ENCODE measurements at regions not wholly inside any gene's neighbourhood (a gene's known extent, or its start where the extent isn't known, plus 50 kb on each side); places are given as distances from the start of the nearest gene placed in this dataset.

DNA sequence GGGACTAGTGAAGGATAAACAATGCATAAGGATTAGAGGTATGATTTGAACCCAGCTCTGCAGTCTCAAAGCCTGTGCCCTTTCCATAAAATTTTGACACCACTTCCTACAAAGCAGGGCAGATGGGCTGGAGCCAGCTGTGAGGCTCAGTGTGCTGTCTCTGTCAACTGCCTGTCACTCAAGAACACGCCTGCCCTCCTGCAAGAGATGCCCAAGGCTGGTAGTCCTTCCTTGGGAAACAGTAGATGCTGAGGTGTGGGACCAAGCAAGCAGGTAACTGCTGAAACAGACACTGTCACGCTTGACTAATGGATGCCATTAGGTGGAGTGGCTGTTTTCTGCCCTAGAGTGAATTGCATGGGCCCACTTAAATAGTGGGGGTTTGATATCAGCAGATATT, 402.0 kb downstream of the PTPRU start:
- TF ChIP-seq, protein P1, sequence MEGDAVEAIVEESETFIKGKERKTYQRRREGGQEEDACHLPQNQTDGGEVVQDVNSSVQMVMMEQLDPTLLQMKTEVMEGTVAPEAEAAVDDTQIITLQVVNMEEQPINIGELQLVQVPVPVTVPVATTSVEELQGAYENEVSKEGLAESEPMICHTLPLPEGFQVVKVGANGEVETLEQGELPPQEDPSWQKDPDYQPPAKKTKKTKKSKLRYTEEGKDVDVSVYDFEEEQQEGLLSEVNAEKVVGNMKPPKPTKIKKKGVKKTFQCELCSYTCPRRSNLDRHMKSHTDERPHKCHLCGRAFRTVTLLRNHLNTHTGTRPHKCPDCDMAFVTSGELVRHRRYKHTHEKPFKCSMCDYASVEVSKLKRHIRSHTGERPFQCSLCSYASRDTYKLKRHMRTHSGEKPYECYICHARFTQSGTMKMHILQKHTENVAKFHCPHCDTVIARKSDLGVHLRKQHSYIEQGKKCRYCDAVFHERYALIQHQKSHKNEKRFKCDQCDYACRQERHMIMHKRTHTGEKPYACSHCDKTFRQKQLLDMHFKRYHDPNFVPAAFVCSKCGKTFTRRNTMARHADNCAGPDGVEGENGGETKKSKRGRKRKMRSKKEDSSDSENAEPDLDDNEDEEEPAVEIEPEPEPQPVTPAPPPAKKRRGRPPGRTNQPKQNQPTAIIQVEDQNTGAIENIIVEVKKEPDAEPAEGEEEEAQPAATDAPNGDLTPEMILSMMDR (IDR thresholded peaks at IDR 0.05; ENCODE audit: low read depth, low read length, poor library complexity, severe bottlenecking), result no peak
- no peak for TF ChIP-seq EZH2phosphoT487 (IDR thresholded peaks at IDR 0.05; ENCODE audit: borderline replicate concordance, low read length)
